OCI-LY3 (cell line): ENCODE measurements at regions not wholly inside any gene's neighbourhood (a gene's known extent, or its start where the extent isn't known, plus 50 kb on each side); places are given as distances from the start of the nearest gene placed in this dataset.

Experiments used
- CTCF ChIP-seq: fragments of 200-600, 300-600 bp; sonication (generic); IDR thresholded peaks from 2 replicates; pipeline ENCODE4 v1.5.1; 2014; ENCODE audit warnings: antibody characterized with exemption, low read length, low read depth
- EZH2phosphoT487 ChIP-seq: fragments of 200-600 bp; shearing (Covaris generic); IDR thresholded peaks from 2 replicates; pipeline ENCODE4 v1.6.1; 2018; ENCODE audit warnings: antibody characterized with exemption, mixed run types, low read depth

DNA sequence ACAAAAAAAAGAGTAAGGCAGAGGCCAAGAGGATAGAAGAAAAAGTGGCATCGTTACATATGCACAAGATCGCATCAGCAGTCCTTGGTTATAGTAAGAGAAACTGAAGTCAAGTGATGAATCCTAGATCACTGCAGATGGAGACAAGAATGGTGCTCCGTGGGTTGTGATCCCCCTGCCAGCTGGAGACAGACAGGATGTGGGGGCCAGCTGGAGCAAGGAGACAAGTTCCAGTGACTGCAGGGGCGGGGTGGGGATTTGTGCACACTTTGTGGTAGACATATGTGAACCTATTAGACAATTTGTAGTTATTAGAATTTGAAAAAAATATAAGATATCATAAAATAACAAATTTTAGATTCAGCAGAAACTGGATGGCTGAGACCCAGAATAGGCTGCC, 697.9 kb upstream of the ADAMTS16 start:
- TF ChIP-seq CTCF = no peak
- no peak for TF ChIP-seq EZH2phosphoT487
